ENCODE measurements at regions not wholly inside any gene's neighbourhood (a gene's known extent, or its start where the extent isn't known, plus 50 kb on each side); places are given as distances from the start of the nearest gene placed in this dataset.
A peak's percentile ranks its signal among the peaks of the same experiment; 100 is the strongest.

GRCh38 chr3:150351398-150351797 lies 56.7 kb upstream of the TSC22D2 start:
- Histone ChIP-seq H3K4me3 (ENCODE audit: low read length in 2 of 2) (no peak overlapping the region), H3K23ac (ENCODE audit: low read depth, low read length, poor library complexity) (no peak overlapping the region), H3K4me1 (ENCODE audit: control insufficient read depth in 2 of 2, insufficient read depth in 1 of 2, low read depth in 1 of 2, low read length in 2 of 2) (peaks cover 3 to 9% of the 10 kb centered on the region in 2 donors), H2BK12ac (ENCODE audit: low read length) (no peak overlapping the region), H2AFZ (ENCODE audit: low read length) (no peak overlapping the region), H3K14ac (ENCODE audit: low read length) (no peak overlapping the region), H3K4ac (ENCODE audit: low read length) (no peak overlapping the region), H4K91ac (ENCODE audit: low read depth, low read length, poor library complexity) (no peak overlapping the region), H4K8ac (ENCODE audit: low read depth, low read length) (no peak overlapping the region), H3K4me2 (ENCODE audit: insufficient read depth, low read length, poor library complexity, severe bottlenecking) (no peak overlapping the region), H2BK15ac (ENCODE audit: low read length) (no peak overlapping the region), H3K18ac (ENCODE audit: low read length) (no peak overlapping the region), H2AK5ac (ENCODE audit: low read depth, low read length) (no peak overlapping the region), H2BK5ac (ENCODE audit: low read length) (no peak overlapping the region), H3K9ac (ENCODE audit: low read depth, low read length, poor library complexity) (no peak overlapping the region), H2BK120ac (ENCODE audit: low read depth, low read length) (no peak overlapping the region), H3K27me3 (ENCODE audit: control insufficient read depth in 3 of 3, insufficient read depth in 3 of 3, low read depth in 1 of 3, low read length in 3 of 3) (no peaks in the 10 kb centered on the region), H3K27ac (replicated peaks; ENCODE audit: low read length) (no peak overlapping the region), H3K9me3 (replicated peaks in 1 of 2; ENCODE audit: control insufficient read depth in 2 of 2, insufficient read depth in 1 of 2, low read depth in 1 of 2, low read length in 2 of 2) (no peaks in the 10 kb centered on the region), H3K79me1 (ENCODE audit: low read depth, low read length) (no peaks in the 10 kb centered on the region), H3K36me3 (replicated peaks in 1 of 2; ENCODE audit: control insufficient read depth in 2 of 2, insufficient read depth in 2 of 2, low read length in 2 of 2) (no peaks in the 10 kb centered on the region)
- WGBS, 2 donors (ENCODE audit: extremely low coverage in 2 of 2, insufficient read length in 2 of 2, insufficient replicate concordance in 1 of 2) = no CpG with 5 or more reads among the region's 3 CpGs
- no peak for DNase-seq (ENCODE audit: low spot score)

- H3K9ac ChIP-seq (ENCODE audit: low read depth, low read length, poor library complexity) = no peak overlapping the region
- H3K4ac ChIP-seq (ENCODE audit: low read length) = no peak overlapping the region
- no peak overlapping the region for H3K27ac ChIP-seq (replicated peaks; ENCODE audit: low read length)
- no peak overlapping the region for H2AK5ac ChIP-seq (ENCODE audit: low read depth, low read length)
- peak overlapping the region; percentile 78 for H2AFZ ChIP-seq (ENCODE audit: low read length)
- no peak overlapping the region for H3K23ac ChIP-seq (ENCODE audit: low read depth, low read length, poor library complexity)
- no peak overlapping the region for H4K91ac ChIP-seq (ENCODE audit: low read depth, low read length, poor library complexity)
- WGBS, 2 donors (ENCODE audit: extremely low coverage in 2 of 2, insufficient read length in 2 of 2, insufficient replicate concordance in 1 of 2) = no CpG with 5 or more reads among the region's 7 CpGs
- H3K9me3 ChIP-seq (replicated peaks in 1 of 2; ENCODE audit: control insufficient read depth in 2 of 2, insufficient read depth in 1 of 2, low read depth in 1 of 2, low read length in 2 of 2) = no peaks in the 10 kb centered on the region
- peak overlapping the region; percentile 42 for H3K18ac ChIP-seq (ENCODE audit: low read length)
- H3K36me3 ChIP-seq (replicated peaks in 1 of 2; ENCODE audit: control insufficient read depth in 2 of 2, insufficient read depth in 2 of 2, low read length in 2 of 2) = no peaks in the 10 kb centered on the region
- no peak overlapping the region for H2BK15ac ChIP-seq (ENCODE audit: low read length)
- H2BK12ac ChIP-seq (ENCODE audit: low read length) = no peak overlapping the region
- no peak overlapping the region for H3K14ac ChIP-seq (ENCODE audit: low read length)
- no peak overlapping the region for H2BK120ac ChIP-seq (ENCODE audit: low read depth, low read length)
- no peak overlapping the region for H3K4me3 ChIP-seq (ENCODE audit: low read length in 2 of 2)
- H3K79me1 ChIP-seq (ENCODE audit: low read depth, low read length) = no peaks in the 10 kb centered on the region
- peaks cover 5 to 9% of the 10 kb centered on the region in 2 donors for H3K4me1 ChIP-seq (ENCODE audit: control insufficient read depth in 2 of 2, insufficient read depth in 1 of 2, low read depth in 1 of 2, low read length in 2 of 2)
- H2BK5ac ChIP-seq (ENCODE audit: low read length) = no peak overlapping the region
- DNase-seq (ENCODE audit: low spot score) = peak; percentile 30
- no peaks in the 10 kb centered on the region for H3K27me3 ChIP-seq (ENCODE audit: control insufficient read depth in 3 of 3, insufficient read depth in 3 of 3, low read depth in 1 of 3, low read length in 3 of 3)
- no peak overlapping the region for H3K4me2 ChIP-seq (ENCODE audit: insufficient read depth, low read length, poor library complexity, severe bottlenecking)
- H4K8ac ChIP-seq (ENCODE audit: low read depth, low read length) = no peak overlapping the region
Observed at GRCh38 chr3:150349314-150350097, 58.6 kb upstream of the TSC22D2 start.

- H3K79me1 ChIP-seq (ENCODE audit: low read depth, low read length) = no peaks in the 10 kb centered on the region
- peaks cover 5 to 9% of the 10 kb centered on the region in 2 donors for H3K4me1 ChIP-seq (ENCODE audit: control insufficient read depth in 2 of 2, insufficient read depth in 1 of 2, low read depth in 1 of 2, low read length in 2 of 2)
- H2AFZ ChIP-seq (ENCODE audit: low read length) = no peak overlapping the region
- H2AK5ac ChIP-seq (ENCODE audit: low read depth, low read length) = no peak overlapping the region
- no peak overlapping the region for H3K4me3 ChIP-seq (ENCODE audit: low read length in 2 of 2)
- H2BK5ac ChIP-seq (ENCODE audit: low read length) = no peak overlapping the region
- H3K18ac ChIP-seq (ENCODE audit: low read length) = no peak overlapping the region
- no peak overlapping the region for H4K91ac ChIP-seq (ENCODE audit: low read depth, low read length, poor library complexity)
- H3K4me2 ChIP-seq (ENCODE audit: insufficient read depth, low read length, poor library complexity, severe bottlenecking) = no peak overlapping the region
- no peak overlapping the region for H3K4ac ChIP-seq (ENCODE audit: low read length)
- no peak overlapping the region for H3K23ac ChIP-seq (ENCODE audit: low read depth, low read length, poor library complexity)
- H3K27me3 ChIP-seq (ENCODE audit: control insufficient read depth in 3 of 3, insufficient read depth in 3 of 3, low read depth in 1 of 3, low read length in 3 of 3) = no peaks in the 10 kb centered on the region
- H3K9ac ChIP-seq (ENCODE audit: low read depth, low read length, poor library complexity) = no peak overlapping the region
- H2BK12ac ChIP-seq (ENCODE audit: low read length) = no peak overlapping the region
- no peak for DNase-seq (ENCODE audit: low spot score)
- H4K8ac ChIP-seq (ENCODE audit: low read depth, low read length) = no peak overlapping the region
- H3K14ac ChIP-seq (ENCODE audit: low read length) = no peak overlapping the region
- no peak overlapping the region for H2BK15ac ChIP-seq (ENCODE audit: low read length)
- H3K27ac ChIP-seq (replicated peaks; ENCODE audit: low read length) = no peak overlapping the region
- H2BK120ac ChIP-seq (ENCODE audit: low read depth, low read length) = no peak overlapping the region
- no peaks in the 10 kb centered on the region for H3K9me3 ChIP-seq (replicated peaks in 1 of 2; ENCODE audit: control insufficient read depth in 2 of 2, insufficient read depth in 1 of 2, low read depth in 1 of 2, low read length in 2 of 2)
- no peaks in the 10 kb centered on the region for H3K36me3 ChIP-seq (replicated peaks in 1 of 2; ENCODE audit: control insufficient read depth in 2 of 2, insufficient read depth in 2 of 2, low read length in 2 of 2)
- WGBS, 2 donors (ENCODE audit: extremely low coverage in 2 of 2, insufficient read length in 2 of 2, insufficient replicate concordance in 1 of 2) = no CpG with 5 or more reads among the region's 6 CpGs
Observed at GRCh38 chr3:150348500-150348899, 59.6 kb upstream of the TSC22D2 start.

GRCh38 chr3:150346981-150347863 lies 60.9 kb upstream of the TSC22D2 start:
- Histone ChIP-seq H3K27me3 (ENCODE audit: control insufficient read depth in 3 of 3, insufficient read depth in 3 of 3, low read depth in 1 of 3, low read length in 3 of 3) (no peaks in the 10 kb centered on the region), H2BK5ac (ENCODE audit: low read length) (no peak overlapping the region), H2BK15ac (ENCODE audit: low read length) (no peak overlapping the region), H3K9ac (ENCODE audit: low read depth, low read length, poor library complexity) (no peak overlapping the region), H2AK5ac (ENCODE audit: low read depth, low read length) (no peak overlapping the region), H4K8ac (ENCODE audit: low read depth, low read length) (no peak overlapping the region), H3K4me3 (ENCODE audit: low read length in 2 of 2) (no peak overlapping the region), H3K27ac (replicated peaks; ENCODE audit: low read length) (no peak overlapping the region), H3K79me1 (ENCODE audit: low read depth, low read length) (no peaks in the 10 kb centered on the region), H3K23ac (ENCODE audit: low read depth, low read length, poor library complexity) (no peak overlapping the region), H3K4me1 (ENCODE audit: control insufficient read depth in 2 of 2, insufficient read depth in 1 of 2, low read depth in 1 of 2, low read length in 2 of 2) (peaks cover 5 to 9% of the 10 kb centered on the region in 2 donors), H3K9me3 (replicated peaks in 1 of 2; ENCODE audit: control insufficient read depth in 2 of 2, insufficient read depth in 1 of 2, low read depth in 1 of 2, low read length in 2 of 2) (no peaks in the 10 kb centered on the region), H2AFZ (ENCODE audit: low read length) (peak overlapping the region; percentile 55), H4K91ac (ENCODE audit: low read depth, low read length, poor library complexity) (no peak overlapping the region), H3K4ac (ENCODE audit: low read length) (no peak overlapping the region), H2BK12ac (ENCODE audit: low read length) (no peak overlapping the region), H3K14ac (ENCODE audit: low read length) (no peak overlapping the region), H2BK120ac (ENCODE audit: low read depth, low read length) (no peak overlapping the region), H3K18ac (ENCODE audit: low read length) (no peak overlapping the region), H3K4me2 (ENCODE audit: insufficient read depth, low read length, poor library complexity, severe bottlenecking) (no peak overlapping the region), H3K36me3 (replicated peaks in 1 of 2; ENCODE audit: control insufficient read depth in 2 of 2, insufficient read depth in 2 of 2, low read length in 2 of 2) (no peaks in the 10 kb centered on the region)
- WGBS, 2 donors (ENCODE audit: extremely low coverage in 2 of 2, insufficient read length in 2 of 2, insufficient replicate concordance in 1 of 2) = no CpG with 5 or more reads among the region's 10 CpGs
- no peak for DNase-seq (ENCODE audit: low spot score)
